Loucy (cell line): ENCODE measurements at regions not wholly inside any gene's neighbourhood (a gene's known extent, or its start where the extent isn't known, plus 50 kb on each side); places are given as distances from the start of the nearest gene placed in this dataset.

Experiments used
- CTCF ChIP-seq: fragments of 200-600 bp; sonication (generic); conservative IDR thresholded peaks from 2 replicates; pipeline ENCODE4 v1.5.1; 2014; ENCODE audit warnings: mild to moderate bottlenecking, antibody characterized with exemption, low read length
- EZH2phosphoT487 ChIP-seq: fragments of 200-600 bp; IDR thresholded peaks from 2 replicates; pipeline ENCODE4 v1.6.1; 2018; ENCODE audit warnings: antibody characterized with exemption, mild to moderate bottlenecking, moderate library complexity, borderline replicate concordance

- TF ChIP-seq CTCF (no peak), EZH2phosphoT487 (no peak)
Measured at GRCh38 chr13:40274103-40274502, 392.3 kb downstream of the FOXO1 start.
